Nephron progenitor cell (in vitro differentiated cells): ENCODE measurements at regions not wholly inside any gene's neighbourhood (a gene's known extent, or its start where the extent isn't known, plus 50 kb on each side); places are given as distances from the start of the nearest gene placed in this dataset.
A peak's percentile ranks its signal among the peaks of the same experiment; 100 is the strongest.

Experiments
- DNase-seq: peaks from one replicate; pipeline ENCODE4 v3.0.0; 2021
- H3K27ac Mint-ChIP-seq: 2 replicates; pipeline ENCODE4 v1.8.0; 2021; ENCODE audit warnings: mild to moderate bottlenecking, moderate library complexity, mixed read lengths
- H3K27me3 Mint-ChIP-seq: 2 replicates; pipeline ENCODE4 v1.8.0; 2021; ENCODE audit warnings: mild to moderate bottlenecking, low read depth, mixed read lengths; ENCODE audit not compliant: poor library complexity
- H3K36me3 Mint-ChIP-seq: 2 replicates; pipeline ENCODE4 v1.8.0; 2021; ENCODE audit warnings: low read depth, mixed read lengths
- H3K4me1 Mint-ChIP-seq: 2 replicates; pipeline ENCODE4 v1.8.0; 2021; ENCODE audit warnings: mixed read lengths
- H3K4me3 Mint-ChIP-seq: 2 replicates; pipeline ENCODE4 v1.8.0; 2021; ENCODE audit warnings: mild to moderate bottlenecking, moderate library complexity, mixed read lengths
- H3K9me3 Mint-ChIP-seq: 2 replicates; pipeline ENCODE4 v1.8.0; 2021; ENCODE audit warnings: mild to moderate bottlenecking, moderate library complexity, mixed read lengths
- CTCF ChIP-seq: fragments of 200-600 bp; sonication (generic); IDR thresholded peaks from 2 replicates; pipeline ENCODE4 v1.5.0; 2021; ENCODE audit warnings: antibody characterized with exemption

- no peak for TF ChIP-seq CTCF
- Mint-ChIP-seq H3K4me1 (peaks cover 5% of the 10 kb centered on the region), H3K27ac (peak overlapping the region; percentile 69), H3K27me3 (no peaks in the 10 kb centered on the region), H3K36me3 (no peaks in the 10 kb centered on the region), H3K9me3 (no peaks in the 10 kb centered on the region), H3K4me3 (no peak overlapping the region)
- no peak for DNase-seq
Observed at GRCh38 chr6:15113587-15113986, 132.3 kb upstream of the JARID2 start.

- no peak for TF ChIP-seq CTCF
- H3K27ac Mint-ChIP-seq: no peak overlapping the region
- no peak for DNase-seq
- no peaks in the 10 kb centered on the region for H3K9me3 Mint-ChIP-seq
- H3K4me3 Mint-ChIP-seq: no peak overlapping the region
- H3K4me1 Mint-ChIP-seq: peaks cover 1% of the 10 kb centered on the region
- no peaks in the 10 kb centered on the region for H3K36me3 Mint-ChIP-seq
- no peaks in the 10 kb centered on the region for H3K27me3 Mint-ChIP-seq
Observed at GRCh38 chr6:15114061-15114460, 131.8 kb upstream of the JARID2 start.

GRCh38 chr6:15116889-15117288, 129.0 kb upstream of the JARID2 start:
- Mint-ChIP-seq H3K4me3 (no peak overlapping the region), H3K9me3 (no peaks in the 10 kb centered on the region), H3K36me3 (no peaks in the 10 kb centered on the region), H3K27me3 (no peaks in the 10 kb centered on the region), H3K4me1 (no peaks in the 10 kb centered on the region), H3K27ac (no peak overlapping the region)
- no peak for DNase-seq
- no peak for TF ChIP-seq CTCF

- no peaks in the 10 kb centered on the region for H3K9me3 Mint-ChIP-seq
- H3K27ac Mint-ChIP-seq: no peak overlapping the region
- H3K4me1 Mint-ChIP-seq: no peaks in the 10 kb centered on the region
- no peak overlapping the region for H3K4me3 Mint-ChIP-seq
- DNase-seq: no peak
- peaks cover 10% of the 10 kb centered on the region for H3K27me3 Mint-ChIP-seq
- no peaks in the 10 kb centered on the region for H3K36me3 Mint-ChIP-seq
- no peak for TF ChIP-seq CTCF
Observed at GRCh38 chr6:15121443-15121842, 124.4 kb upstream of the JARID2 start.

- Mint-ChIP-seq H3K9me3 (no peaks in the 10 kb centered on the region), H3K36me3 (no peaks in the 10 kb centered on the region), H3K4me3 (no peak overlapping the region), H3K27me3 (peaks cover 10% of the 10 kb centered on the region), H3K4me1 (no peaks in the 10 kb centered on the region), H3K27ac (no peak overlapping the region)
- TF ChIP-seq CTCF: no peak
- no peak for DNase-seq
Observed at GRCh38 chr6:15121977-15122550, 123.8 kb upstream of the JARID2 start.

GRCh38 chr6:15129887-15130286, 116.0 kb upstream of the JARID2 start:
- TF ChIP-seq CTCF: no peak
- DNase-seq: no peak
- peaks cover 6% of the 10 kb centered on the region for H3K27me3 Mint-ChIP-seq
- peak overlapping the region; percentile 36 for H3K27ac Mint-ChIP-seq
- H3K9me3 Mint-ChIP-seq: no peaks in the 10 kb centered on the region
- no peak overlapping the region for H3K4me3 Mint-ChIP-seq
- H3K4me1 Mint-ChIP-seq: peaks cover 29% of the 10 kb centered on the region
- H3K36me3 Mint-ChIP-seq: no peaks in the 10 kb centered on the region
